ENCODE measurements at regions not wholly inside any gene's neighbourhood (a gene's known extent, or its start where the extent isn't known, plus 50 kb on each side); places are given as distances from the start of the nearest gene placed in this dataset.

DNA sequence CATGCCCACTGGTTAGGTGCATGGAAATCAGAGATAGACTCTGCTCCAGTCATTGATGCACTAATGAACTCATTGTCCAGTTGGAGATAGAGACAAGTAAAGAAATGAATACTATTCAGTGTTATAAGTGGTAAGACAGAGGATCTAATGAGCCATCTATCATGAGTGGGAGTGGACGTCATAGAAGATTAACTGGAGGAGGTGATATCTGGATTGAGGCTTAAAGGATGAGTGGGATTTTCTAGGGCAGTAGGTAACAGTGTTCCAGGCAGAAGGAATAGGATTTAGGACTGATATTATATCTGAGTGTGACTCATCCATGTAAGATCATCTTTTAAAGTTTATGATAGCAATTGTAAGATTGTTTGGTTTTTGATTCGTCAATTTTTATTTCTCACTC lies 152.2 kb upstream of the CSNK1A1L start:
- TF ChIP-seq KLF10 (tag by site-specific recombination; IDR thresholded peaks at IDR 0.05) (no peak), ZNF529 (tag by site-specific recombination; IDR thresholded peaks at IDR 0.05; ENCODE audit: insufficient replicate concordance) (no peak), ZNF585B (tag by site-specific recombination; IDR thresholded peaks at IDR 0.05) (no peak), ZNF549 (tag by site-specific recombination; IDR thresholded peaks at IDR 0.05) (no peak), ZBTB20 (tag by site-specific recombination; IDR thresholded peaks at IDR 0.05) (no peak), SETDB1 (IDR thresholded peaks at IDR 0.05; ENCODE audit: insufficient read length, low read length) (no peak), WT1 (tag by site-specific recombination; IDR thresholded peaks at IDR 0.05) (no peak), ZNF366 (tag by site-specific recombination; conservative IDR thresholded peaks at IDR 0.05) (no peak), ZNF10 (tag by site-specific recombination; IDR thresholded peaks at IDR 0.05) (no peak), ZNF175 (tag by site-specific recombination; IDR thresholded peaks at IDR 0.05) (no peak), KLF16 (tag by site-specific recombination; IDR thresholded peaks at IDR 0.05) (no peak), ZNF211 (tag by site-specific recombination; IDR thresholded peaks at IDR 0.05; ENCODE audit: low read depth) (no peak)
- TF ChIP-seq, protein P1, sequence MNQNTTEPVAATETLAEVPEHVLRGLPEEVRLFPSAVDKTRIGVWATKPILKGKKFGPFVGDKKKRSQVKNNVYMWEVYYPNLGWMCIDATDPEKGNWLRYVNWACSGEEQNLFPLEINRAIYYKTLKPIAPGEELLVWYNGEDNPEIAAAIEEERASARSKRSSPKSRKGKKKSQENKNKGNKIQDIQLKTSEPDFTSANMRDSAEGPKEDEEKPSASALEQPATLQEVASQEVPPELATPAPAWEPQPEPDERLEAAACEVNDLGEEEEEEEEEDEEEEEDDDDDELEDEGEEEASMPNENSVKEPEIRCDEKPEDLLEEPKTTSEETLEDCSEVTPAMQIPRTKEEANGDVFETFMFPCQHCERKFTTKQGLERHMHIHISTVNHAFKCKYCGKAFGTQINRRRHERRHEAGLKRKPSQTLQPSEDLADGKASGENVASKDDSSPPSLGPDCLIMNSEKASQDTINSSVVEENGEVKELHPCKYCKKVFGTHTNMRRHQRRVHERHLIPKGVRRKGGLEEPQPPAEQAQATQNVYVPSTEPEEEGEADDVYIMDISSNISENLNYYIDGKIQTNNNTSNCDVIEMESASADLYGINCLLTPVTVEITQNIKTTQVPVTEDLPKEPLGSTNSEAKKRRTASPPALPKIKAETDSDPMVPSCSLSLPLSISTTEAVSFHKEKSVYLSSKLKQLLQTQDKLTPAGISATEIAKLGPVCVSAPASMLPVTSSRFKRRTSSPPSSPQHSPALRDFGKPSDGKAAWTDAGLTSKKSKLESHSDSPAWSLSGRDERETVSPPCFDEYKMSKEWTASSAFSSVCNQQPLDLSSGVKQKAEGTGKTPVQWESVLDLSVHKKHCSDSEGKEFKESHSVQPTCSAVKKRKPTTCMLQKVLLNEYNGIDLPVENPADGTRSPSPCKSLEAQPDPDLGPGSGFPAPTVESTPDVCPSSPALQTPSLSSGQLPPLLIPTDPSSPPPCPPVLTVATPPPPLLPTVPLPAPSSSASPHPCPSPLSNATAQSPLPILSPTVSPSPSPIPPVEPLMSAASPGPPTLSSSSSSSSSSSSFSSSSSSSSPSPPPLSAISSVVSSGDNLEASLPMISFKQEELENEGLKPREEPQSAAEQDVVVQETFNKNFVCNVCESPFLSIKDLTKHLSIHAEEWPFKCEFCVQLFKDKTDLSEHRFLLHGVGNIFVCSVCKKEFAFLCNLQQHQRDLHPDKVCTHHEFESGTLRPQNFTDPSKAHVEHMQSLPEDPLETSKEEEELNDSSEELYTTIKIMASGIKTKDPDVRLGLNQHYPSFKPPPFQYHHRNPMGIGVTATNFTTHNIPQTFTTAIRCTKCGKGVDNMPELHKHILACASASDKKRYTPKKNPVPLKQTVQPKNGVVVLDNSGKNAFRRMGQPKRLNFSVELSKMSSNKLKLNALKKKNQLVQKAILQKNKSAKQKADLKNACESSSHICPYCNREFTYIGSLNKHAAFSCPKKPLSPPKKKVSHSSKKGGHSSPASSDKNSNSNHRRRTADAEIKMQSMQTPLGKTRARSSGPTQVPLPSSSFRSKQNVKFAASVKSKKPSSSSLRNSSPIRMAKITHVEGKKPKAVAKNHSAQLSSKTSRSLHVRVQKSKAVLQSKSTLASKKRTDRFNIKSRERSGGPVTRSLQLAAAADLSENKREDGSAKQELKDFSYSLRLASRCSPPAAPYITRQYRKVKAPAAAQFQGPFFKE (tag by site-specific recombination; IDR thresholded peaks at IDR 0.05; ENCODE audit: borderline replicate concordance), result no peak
- TF ChIP-seq, protein P2, sequence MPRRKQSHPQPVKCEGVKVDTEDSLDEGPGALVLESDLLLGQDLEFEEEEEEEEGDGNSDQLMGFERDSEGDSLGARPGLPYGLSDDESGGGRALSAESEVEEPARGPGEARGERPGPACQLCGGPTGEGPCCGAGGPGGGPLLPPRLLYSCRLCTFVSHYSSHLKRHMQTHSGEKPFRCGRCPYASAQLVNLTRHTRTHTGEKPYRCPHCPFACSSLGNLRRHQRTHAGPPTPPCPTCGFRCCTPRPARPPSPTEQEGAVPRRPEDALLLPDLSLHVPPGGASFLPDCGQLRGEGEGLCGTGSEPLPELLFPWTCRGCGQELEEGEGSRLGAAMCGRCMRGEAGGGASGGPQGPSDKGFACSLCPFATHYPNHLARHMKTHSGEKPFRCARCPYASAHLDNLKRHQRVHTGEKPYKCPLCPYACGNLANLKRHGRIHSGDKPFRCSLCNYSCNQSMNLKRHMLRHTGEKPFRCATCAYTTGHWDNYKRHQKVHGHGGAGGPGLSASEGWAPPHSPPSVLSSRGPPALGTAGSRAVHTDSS (tag by site-specific recombination; IDR thresholded peaks at IDR 0.05), result no peak
- TF ChIP-seq, protein P3, sequence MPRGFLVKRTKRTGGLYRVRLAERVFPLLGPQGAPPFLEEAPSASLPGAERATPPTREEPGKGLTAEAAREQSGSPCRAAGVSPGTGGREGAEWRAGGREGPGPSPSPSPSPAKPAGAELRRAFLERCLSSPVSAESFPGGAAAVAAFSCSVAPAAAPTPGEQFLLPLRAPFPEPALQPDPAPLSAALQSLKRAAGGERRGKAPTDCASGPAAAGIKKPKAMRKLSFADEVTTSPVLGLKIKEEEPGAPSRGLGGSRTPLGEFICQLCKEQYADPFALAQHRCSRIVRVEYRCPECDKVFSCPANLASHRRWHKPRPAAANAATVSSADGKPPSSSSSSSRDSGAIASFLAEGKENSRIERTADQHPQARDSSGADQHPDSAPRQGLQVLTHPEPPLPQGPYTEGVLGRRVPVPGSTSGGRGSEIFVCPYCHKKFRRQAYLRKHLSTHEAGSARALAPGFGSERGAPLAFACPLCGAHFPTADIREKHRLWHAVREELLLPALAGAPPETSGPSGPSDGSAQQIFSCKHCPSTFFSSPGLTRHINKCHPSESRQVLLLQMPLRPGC (tag by site-specific recombination; IDR thresholded peaks at IDR 0.05), result no peak
- TF ChIP-seq, protein P4, sequence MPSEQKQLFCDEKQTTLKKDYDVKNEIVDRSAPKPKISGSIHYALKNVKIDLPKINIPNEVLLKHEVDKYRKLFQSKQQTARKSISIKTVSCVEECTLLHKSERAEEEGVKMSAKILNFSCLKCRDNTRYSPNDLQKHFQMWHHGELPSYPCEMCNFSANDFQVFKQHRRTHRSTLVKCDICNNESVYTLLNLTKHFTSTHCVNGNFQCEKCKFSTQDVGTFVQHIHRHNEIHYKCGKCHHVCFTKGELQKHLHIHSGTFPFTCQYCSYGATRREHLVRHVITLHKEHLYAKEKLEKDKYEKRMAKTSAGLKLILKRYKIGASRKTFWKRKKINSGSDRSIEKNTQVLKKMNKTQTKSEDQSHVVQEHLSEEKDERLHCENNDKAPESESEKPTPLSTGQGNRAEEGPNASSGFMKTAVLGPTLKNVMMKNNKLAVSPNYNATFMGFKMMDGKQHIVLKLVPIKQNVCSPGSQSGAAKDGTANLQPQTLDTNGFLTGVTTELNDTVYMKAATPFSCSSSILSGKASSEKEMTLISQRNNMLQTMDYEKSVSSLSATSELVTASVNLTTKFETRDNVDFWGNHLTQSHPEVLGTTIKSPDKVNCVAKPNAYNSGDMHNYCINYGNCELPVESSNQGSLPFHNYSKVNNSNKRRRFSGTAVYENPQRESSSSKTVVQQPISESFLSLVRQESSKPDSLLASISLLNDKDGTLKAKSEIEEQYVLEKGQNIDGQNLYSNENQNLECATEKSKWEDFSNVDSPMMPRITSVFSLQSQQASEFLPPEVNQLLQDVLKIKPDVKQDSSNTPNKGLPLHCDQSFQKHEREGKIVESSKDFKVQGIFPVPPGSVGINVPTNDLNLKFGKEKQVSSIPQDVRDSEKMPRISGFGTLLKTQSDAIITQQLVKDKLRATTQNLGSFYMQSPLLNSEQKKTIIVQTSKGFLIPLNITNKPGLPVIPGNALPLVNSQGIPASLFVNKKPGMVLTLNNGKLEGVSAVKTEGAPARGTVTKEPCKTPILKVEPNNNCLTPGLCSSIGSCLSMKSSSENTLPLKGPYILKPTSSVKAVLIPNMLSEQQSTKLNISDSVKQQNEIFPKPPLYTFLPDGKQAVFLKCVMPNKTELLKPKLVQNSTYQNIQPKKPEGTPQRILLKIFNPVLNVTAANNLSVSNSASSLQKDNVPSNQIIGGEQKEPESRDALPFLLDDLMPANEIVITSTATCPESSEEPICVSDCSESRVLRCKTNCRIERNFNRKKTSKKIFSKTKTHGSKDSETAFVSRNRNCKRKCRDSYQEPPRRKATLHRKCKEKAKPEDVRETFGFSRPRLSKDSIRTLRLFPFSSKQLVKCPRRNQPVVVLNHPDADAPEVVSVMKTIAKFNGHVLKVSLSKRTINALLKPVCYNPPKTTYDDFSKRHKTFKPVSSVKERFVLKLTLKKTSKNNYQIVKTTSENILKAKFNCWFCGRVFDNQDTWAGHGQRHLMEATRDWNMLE (tag by site-specific recombination; conservative IDR thresholded peaks at IDR 0.05; ENCODE audit: low read depth), result no peak
- TF ChIP-seq, protein P5, sequence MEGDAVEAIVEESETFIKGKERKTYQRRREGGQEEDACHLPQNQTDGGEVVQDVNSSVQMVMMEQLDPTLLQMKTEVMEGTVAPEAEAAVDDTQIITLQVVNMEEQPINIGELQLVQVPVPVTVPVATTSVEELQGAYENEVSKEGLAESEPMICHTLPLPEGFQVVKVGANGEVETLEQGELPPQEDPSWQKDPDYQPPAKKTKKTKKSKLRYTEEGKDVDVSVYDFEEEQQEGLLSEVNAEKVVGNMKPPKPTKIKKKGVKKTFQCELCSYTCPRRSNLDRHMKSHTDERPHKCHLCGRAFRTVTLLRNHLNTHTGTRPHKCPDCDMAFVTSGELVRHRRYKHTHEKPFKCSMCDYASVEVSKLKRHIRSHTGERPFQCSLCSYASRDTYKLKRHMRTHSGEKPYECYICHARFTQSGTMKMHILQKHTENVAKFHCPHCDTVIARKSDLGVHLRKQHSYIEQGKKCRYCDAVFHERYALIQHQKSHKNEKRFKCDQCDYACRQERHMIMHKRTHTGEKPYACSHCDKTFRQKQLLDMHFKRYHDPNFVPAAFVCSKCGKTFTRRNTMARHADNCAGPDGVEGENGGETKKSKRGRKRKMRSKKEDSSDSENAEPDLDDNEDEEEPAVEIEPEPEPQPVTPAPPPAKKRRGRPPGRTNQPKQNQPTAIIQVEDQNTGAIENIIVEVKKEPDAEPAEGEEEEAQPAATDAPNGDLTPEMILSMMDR (tag by site-specific recombination; IDR thresholded peaks at IDR 0.05), result no peak
- TF ChIP-seq, protein P6, sequence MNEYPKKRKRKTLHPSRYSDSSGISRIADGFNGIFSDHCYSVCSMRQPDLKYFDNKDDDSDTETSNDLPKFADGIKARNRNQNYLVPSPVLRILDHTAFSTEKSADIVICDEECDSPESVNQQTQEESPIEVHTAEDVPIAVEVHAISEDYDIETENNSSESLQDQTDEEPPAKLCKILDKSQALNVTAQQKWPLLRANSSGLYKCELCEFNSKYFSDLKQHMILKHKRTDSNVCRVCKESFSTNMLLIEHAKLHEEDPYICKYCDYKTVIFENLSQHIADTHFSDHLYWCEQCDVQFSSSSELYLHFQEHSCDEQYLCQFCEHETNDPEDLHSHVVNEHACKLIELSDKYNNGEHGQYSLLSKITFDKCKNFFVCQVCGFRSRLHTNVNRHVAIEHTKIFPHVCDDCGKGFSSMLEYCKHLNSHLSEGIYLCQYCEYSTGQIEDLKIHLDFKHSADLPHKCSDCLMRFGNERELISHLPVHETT (tag by site-specific recombination; IDR thresholded peaks at IDR 0.05), result no peak
- Histone ChIP-seq H3K9me3 (ENCODE audit: control insufficient read depth, insufficient read depth, low read depth, low read length) (no peaks in the 10 kb centered on the region), H3K4me3 (ENCODE audit: low read depth, low read length) (no peak overlapping the region), H3K27ac (ENCODE audit: extremely low read depth, low read depth, low read length) (no peak overlapping the region), H3K4me1 (ENCODE audit: control insufficient read depth, insufficient read depth, low read length) (no peaks in the 10 kb centered on the region), H3K36me3 (ENCODE audit: control insufficient read depth in 2 of 2, insufficient read depth in 1 of 2, low read length in 2 of 2) (no peaks in the 10 kb centered on the region)
- ChIA-PET CTCF (no interaction called here), POLR2A (no interaction called here)

Measured in HEK293 (cell line).